ENCODE measurements at regions not wholly inside any gene's neighbourhood (a gene's known extent, or its start where the extent isn't known, plus 50 kb on each side); places are given as distances from the start of the nearest gene placed in this dataset.

GRCh38 chr2:82172483-82172882 lies 1867.9 kb upstream of the LRRTM1 start (continued):
- TF ChIP-seq CCNT2 (IDR thresholded peaks at IDR 0.05; ENCODE audit: borderline replicate concordance, extremely low read depth, insufficient read length, low read depth, low read length) (no peak), NR1H2 (CRISPR knock-in tag; IDR thresholded peaks at IDR 0.05) (no peak)

GRCh38 chr2:82169379-82169778 lies 1864.8 kb upstream of the LRRTM1 start:
- WGBS (ENCODE audit: insufficient coverage, low coverage, missing lambda C conversion rate): 0% methylated on average over 4 of the region's 4 CpGs
- ATAC-seq (no peak), FAIRE-seq (no peak), DNase-seq (ENCODE audit: extremely low read depth in 1 of 4, low spot score in 3 of 4) (no peak)
- no peaks in the 10 kb centered on the region for H3K4me1 ChIP-seq (replicated peaks in 1 of 2; ENCODE audit: control insufficient read depth in 2 of 2, insufficient read depth in 2 of 2, low read length in 2 of 2)
- no peaks in the 10 kb centered on the region for H4K20me1 ChIP-seq (replicated peaks; ENCODE audit: control insufficient read depth, insufficient read depth, low read length)
- H3K79me2 ChIP-seq (ENCODE audit: control insufficient read depth, insufficient read depth, low read length): no peaks in the 10 kb centered on the region
- H3K36me3 ChIP-seq (ENCODE audit: control insufficient read depth, insufficient read depth, low read length): no peaks in the 10 kb centered on the region
- no TSS peak for BruUV-seq (replicated peaks)
- H3K9ac ChIP-seq (ENCODE audit: insufficient read depth in 1 of 2, low read depth in 2 of 2, low read length in 2 of 2): no peak overlapping the region
- no peaks in the 10 kb centered on the region; the same call in 1 of the 2 replicates for H3K9me3 ChIP-seq (replicated peaks; ENCODE audit: control insufficient read depth, insufficient read depth, low read depth, low read length)
- TF ChIP-seq ZNF561 (CRISPR knock-in tag; conservative IDR thresholded peaks at IDR 0.05) (no peak), HNRNPLL (IDR thresholded peaks at IDR 0.05; ENCODE audit: low read depth, low read length, poor library complexity, severe bottlenecking) (no peak), CXXC5 (CRISPR knock-in tag; IDR thresholded peaks at IDR 0.05) (no peak), TCFL5 (CRISPR knock-in tag; conservative IDR thresholded peaks at IDR 0.05) (no peak), KLF10 (CRISPR knock-in tag; IDR thresholded peaks at IDR 0.05) (no peak), GABPA (tag; conservative IDR thresholded peaks at IDR 0.05; ENCODE audit: low read depth) (no peak), TAF7 (tag; IDR thresholded peaks at IDR 0.05) (no peak), NRF1 (conservative IDR thresholded peaks at IDR 0.05 in 1 of 2, IDR thresholded peaks at IDR 0.05 in 1 of 2) (no peak), DDX20 (tag; IDR thresholded peaks at IDR 0.05; ENCODE audit: low read depth) (no peak), FOXO4 (CRISPR knock-in tag; IDR thresholded peaks at IDR 0.05) (no peak), SMARCB1 (IDR thresholded peaks at IDR 0.05; ENCODE audit: insufficient read length, low read depth) (no peak), ZNF740 (CRISPR knock-in tag; IDR thresholded peaks at IDR 0.05) (no peak), ZNF740 (tag; IDR thresholded peaks at IDR 0.05) (no peak), ZC3H11A (IDR thresholded peaks at IDR 0.05; ENCODE audit: low read depth, low read length) (no peak), TSC22D4 (tag; IDR thresholded peaks at IDR 0.05) (no peak), ZBTB7A (IDR thresholded peaks at IDR 0.05; ENCODE audit: borderline replicate concordance, control insufficient read depth, low read depth, low read length) (no peak), TBL1XR1 (IDR thresholded peaks at IDR 0.05; ENCODE audit: low read length in 2 of 2) (no peak), ZNF445 (CRISPR knock-in tag; IDR thresholded peaks at IDR 0.05; ENCODE audit: low read depth) (no peak)
- in situ Hi-C loops (cut with MboI) (no loop called here), intact Hi-C loops (cut with micrococcal nuclease) (no loop called here)
- no peak overlapping the region for H3K4me3 ChIP-seq
- no peaks in the 10 kb centered on the region for H3K27me3 ChIP-seq (ENCODE audit: control insufficient read depth in 2 of 2, insufficient read depth in 2 of 2, low read length in 2 of 2)
- no peak overlapping the region for H3K4me2 ChIP-seq (ENCODE audit: insufficient read depth, low read length)
- ChIA-PET CTCF (ENCODE audit: low intra/inter-chr PET ratio) (no interaction called here), POLR2A (no interaction called here)
- no peak overlapping the region for H3K27ac ChIP-seq (ENCODE audit: extremely low read depth, low read depth, low read length)
- H2AFZ ChIP-seq (ENCODE audit: low read depth, low read length): no peak overlapping the region
- H3K9me1 ChIP-seq (ENCODE audit: control insufficient read depth, insufficient read depth, low read length): no peaks in the 10 kb centered on the region
